ENCODE measurements at regions not wholly inside any gene's neighbourhood (a gene's known extent, or its start where the extent isn't known, plus 50 kb on each side); places are given as distances from the start of the nearest gene placed in this dataset.
A peak's percentile ranks its signal among the peaks of the same experiment; 100 is the strongest.

DNA sequence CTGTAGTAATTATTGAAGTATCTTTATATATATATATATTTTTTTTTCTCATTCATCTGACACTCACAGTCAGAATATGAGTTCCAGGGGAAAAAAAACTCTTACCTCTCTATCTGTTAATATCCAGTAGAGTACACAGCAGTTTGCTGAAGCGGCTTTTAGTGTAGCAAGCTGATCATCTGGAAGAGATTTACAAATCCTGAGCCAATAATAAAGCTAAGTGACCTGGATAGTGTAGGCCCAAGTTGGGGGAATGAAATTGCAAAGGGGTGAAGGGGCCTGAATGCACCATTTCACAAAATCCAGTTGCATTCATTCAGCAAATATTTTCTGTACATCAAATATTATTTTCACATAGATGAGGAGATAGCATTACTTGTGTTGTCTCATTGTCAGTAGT is 234.6 kb upstream of the FLRT2 start:
- no peak for DNase-seq

DNA sequence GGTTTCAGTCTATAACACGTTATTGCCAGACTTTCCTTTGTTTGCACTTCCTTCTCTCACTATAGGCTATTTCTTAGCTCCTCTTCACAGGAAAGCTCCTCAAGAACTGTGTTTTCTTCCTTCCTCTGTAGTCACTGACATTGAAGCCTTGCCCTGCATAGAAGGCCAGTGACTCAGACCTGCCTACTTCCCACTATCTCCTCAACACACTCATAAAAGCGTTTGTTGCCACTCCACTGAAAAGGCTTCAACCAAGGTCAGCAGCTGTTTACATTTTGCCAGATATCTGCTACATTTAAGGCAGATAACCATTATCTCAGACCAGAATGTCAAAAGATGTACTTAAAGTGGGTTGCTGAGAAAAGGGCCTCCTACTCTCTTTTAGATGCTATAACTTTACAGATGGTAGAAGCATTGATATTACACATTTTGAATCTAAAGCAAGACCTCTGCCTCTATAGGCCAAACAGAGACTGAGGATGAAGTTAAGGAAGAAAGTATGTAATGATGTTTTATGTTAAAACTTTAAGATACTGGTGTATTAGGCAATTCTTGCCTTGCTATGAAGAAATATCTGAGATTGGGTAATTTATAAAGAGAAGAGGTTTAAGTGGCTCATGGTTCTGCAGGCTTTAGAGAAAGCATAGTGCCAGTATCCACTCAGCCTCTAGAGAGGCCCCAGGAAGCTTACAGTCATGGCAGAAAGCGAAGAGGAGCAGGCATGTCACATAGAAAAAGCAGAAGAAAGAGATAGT is 233.3 kb upstream of the FLRT2 start:
- no peak for DNase-seq

DNA sequence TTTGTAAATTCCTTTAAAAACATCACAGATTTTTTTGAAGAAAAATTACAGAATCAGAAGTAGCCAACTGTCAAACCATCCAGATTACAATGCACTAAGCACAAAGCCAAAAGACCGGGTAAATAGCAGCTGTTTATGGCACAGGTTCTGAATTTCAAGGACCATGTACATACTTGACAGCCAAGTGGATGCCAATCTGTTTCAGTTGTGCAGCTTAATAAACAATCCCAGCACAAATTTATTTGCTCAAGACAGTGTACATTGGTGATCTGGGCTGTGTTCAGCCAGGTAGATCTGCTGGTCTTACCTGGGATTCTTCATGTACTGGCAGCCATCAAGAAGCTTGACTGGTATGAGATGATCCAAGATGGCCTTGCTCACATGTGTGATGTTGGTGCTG is 229.8 kb upstream of the FLRT2 start:
- DNase-seq = no peak

DNA sequence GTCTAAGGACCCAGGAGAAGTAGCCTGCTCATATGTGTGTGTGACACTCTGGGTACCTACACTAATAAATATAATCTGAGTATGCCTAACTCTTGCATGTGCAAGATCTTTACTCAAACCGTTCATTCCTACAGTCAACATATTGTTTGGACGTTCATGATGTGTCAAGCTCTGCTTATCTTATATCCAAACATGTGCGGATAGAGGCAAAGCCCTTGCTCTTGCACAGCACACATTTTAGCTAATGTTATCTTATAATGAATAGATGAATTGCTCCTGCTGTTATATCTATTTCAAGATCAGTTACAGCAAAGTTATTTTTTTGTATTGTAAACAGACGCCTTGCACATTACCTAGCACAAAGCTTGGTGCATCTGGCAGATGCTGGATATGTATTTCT is 228.4 kb upstream of the FLRT2 start:
- peak; percentile 18 for DNase-seq

DNA sequence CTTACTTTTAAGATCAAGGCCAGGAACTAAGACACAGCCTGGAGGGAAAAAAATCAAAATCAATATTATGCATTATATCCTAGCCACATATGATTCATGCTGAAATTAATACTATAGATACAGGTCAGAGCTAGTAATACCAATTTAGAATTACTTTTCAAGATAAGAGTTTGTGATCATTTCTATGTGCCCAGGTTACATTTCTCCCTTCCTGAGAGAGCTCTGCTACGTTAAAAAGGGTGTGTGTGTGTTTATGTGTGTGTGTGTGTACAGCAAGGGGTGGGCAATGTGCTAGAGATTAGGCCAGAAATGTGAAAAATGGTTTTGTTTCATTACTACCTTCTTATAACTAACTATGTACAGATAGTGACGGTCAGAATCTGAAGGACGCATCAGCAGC is 223.9 kb upstream of the FLRT2 start:
- DNase-seq = no peak

DNA sequence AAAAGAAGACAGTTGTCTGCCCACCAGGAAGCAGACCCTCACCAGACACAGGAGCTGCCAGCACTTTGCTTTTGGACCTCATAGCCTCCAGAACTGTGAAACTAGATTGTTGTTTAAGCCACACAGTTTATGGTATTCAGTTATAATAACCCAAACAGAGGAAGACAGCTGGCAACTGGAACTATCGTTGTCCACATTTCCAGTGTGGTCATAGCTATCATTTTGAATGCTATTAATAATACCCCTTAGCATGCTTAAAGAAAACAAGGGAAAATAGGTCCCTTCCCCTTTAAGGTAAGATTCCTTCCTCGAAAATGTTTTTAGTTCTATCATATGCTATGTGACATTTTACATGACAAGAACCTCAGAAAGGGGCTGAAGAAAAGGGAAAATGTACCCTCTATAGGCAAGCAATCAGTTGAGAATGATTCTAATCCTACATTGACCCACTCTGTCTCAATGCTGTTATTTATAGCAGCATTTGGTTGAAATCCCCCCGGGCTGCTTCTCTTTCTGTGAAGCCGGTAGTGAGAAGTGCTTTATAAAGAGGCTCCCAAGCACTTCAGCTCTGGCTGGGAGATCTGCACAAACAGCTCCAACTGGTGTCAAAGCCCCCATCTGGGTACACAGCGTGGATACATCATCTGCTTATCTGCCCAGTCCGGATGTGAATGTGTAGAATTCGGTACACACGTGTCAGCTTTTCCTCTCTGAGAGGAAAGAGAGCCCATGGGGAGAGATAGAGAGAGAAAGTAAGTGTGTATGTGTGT is 221.2 kb upstream of the FLRT2 start:
- DNase-seq = no peak

DNA sequence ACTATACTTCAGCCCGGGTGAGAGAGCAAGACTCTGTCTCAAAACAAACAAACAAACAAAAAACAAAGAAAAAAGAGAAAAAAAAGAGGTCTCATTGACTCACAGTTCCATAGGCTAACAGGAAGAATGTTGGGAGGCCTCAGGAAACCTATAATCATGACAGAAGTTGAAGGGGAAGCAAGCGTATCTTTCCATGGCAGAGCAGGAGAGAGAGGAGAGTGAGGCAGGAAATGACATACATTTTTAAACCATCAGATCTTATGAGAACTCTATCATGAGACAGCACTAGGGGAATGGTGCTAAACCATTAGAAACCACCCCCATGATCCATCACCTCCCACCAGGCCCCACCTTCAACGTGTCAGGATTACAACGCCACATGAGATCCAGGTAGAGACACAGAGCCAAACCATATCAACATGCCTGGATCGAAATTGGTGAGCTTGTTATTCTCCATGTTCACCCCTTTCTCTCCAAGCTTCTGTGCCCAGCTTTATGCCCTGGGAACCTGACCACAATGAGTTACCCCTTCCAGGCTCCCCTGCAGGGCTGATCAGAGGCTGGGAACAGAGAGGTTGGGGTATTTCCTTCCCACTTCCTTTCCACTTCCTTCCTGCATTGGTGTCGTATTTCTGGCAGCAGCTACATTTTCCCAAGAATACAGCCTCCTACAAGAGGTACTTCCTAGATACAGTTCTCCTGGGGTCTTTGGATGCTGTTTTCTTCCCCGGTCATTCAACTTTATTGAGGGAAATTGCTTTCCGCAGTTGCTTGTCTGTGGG is 219.3 kb upstream of the FLRT2 start:
- no peak for DNase-seq

DNA sequence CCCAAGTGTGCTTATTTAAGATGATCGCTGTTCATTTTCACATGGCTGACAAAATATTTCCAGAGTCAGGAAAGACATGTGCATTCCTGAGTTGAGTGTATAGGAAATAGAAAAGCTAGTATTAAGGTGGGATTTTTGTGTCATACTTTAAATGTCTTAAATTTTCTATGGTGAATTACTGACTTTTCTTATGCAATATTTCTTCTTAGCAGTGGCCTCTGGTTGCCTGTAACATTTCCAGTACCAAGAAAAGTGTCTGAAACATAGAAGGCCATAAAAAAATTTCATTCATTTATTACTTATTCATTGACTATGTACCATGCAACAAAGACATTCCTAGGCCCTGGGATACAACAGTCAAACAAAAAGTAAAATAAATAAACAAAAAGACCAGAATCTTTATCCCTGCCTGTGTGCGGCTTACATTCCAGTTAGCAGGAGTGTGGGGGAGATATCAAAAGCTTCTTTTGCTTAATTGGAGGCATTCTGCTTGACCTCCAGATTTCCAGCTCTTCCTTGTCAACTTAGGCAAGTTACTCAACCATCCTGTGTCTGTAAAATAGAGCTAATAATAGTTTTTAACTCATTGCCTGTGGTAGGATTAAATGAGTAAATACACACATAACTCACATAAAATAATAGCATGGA is 216.3 kb upstream of the FLRT2 start:
- DNase-seq = no peak

DNA sequence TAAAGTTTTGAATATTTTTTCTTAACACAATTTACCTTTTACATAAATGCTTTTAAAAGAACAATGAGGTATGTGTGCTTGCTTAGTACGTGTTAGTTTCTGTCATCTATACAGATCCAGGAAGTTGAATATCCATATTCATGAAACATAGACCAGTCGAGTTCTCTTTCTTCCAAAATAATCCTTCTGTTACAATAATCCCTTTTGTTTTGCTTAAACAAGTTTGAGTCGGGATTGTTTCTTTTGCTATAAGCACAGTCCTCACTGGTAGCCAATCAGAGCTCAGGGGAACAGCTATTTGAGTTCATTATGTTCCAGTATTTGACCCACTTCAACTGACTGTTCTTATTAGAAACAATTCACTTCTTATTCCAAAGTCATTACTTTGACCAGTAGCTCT is 214.7 kb upstream of the FLRT2 start:
- no peak for DNase-seq

DNA sequence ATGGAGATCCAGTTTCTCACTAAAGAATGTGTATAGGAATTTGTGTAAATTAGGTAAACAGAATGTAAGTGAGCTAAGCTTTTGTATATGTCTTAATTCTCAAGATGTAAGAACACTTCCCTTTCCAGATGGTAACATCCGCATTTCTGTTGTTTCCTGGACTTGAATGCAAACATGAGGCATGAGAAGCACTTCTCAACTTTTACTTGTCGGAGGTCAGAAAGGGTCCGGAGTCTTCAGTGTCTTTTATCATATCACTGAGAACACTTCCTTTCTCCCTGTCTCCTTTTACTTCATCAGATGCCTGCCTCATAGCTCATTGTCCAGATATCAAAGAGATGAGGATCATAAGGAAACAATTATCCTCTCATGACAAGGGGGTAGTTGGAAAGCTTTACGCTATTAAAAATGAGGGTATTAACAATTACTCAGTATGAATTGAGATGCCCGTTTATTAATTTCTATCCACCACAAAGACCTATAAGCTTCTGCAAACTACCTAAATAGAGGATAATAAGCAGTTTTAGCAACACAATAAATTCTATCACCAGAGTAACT is 214.1 kb upstream of the FLRT2 start:
- DNase-seq = no peak

DNA sequence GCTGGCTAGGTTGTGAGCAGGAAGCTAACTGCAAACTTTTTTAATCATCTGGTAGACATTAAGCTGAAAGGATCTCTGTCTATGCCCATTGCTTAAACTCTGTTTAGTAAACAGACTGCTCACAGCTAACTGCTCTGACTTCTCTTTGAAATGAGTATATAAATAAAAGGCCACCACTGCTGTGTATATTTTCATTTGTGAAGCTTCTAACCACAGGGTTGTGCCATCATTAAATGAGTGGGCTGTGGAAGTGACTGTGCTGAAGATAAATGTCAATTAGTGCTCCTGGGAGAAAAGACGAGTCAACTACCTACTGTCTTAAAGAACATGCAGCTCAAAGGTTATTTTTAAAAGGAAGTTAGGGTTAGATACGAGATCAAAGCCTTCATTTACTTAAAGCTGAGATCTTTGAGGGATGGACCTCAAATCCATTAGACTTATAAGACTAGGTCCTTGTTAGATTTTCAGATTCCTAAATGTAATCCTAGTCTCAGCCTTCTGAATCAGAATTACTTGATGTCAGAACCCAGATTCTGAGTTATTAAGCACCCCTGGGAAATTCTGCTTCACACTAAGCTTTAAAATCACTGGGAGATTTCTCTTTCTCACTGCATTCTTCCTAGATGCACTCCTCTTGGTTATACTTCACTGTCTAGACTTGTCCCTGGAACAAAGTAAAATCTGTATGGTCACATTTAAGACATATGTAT is 213.1 kb upstream of the FLRT2 start:
- no peak for DNase-seq

DNA sequence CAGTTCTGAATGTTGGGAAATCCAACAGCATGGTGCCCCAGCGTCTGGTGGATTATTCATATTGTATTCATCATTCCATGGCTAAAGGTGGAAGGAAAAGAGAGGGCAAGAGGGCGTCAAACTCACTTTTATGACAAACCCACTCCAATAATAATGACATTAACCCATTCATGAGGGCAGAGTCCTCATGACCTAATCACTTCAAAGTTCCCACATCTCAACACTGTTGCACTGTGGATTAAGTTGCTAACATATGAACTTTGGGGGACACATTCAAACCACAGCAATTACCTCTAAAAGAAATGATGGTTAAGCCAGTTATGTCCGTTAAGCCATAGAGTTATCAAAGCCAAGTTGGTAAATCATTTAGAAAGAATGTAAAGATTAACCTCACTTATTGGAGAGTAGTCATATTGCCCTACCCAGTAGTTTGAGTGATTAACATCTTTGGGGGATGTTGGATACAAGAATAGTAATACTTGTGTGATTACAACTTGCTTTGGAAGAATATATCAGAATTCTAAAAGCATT is 212.4 kb upstream of the FLRT2 start:
- DNase-seq = no peak

DNA sequence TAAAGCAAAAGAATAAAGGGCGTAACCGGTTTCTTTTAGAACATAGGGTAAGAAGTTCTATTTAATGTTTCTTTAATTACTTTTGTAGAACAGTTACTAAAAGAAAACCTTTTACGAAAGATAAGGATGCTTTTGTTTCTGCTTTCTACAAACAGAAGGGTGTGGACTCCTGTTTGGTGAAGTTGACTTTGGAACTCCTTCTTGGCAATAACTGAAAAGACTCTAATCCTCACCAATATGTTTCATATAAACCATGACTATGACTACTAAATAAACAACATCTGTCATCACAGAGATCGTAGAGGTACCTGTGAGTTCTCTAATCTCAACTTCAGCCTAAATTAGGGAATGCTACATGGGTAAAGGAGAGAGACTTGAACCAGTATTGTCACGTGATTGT is 210.8 kb upstream of the FLRT2 start:
- no peak for DNase-seq

DNA sequence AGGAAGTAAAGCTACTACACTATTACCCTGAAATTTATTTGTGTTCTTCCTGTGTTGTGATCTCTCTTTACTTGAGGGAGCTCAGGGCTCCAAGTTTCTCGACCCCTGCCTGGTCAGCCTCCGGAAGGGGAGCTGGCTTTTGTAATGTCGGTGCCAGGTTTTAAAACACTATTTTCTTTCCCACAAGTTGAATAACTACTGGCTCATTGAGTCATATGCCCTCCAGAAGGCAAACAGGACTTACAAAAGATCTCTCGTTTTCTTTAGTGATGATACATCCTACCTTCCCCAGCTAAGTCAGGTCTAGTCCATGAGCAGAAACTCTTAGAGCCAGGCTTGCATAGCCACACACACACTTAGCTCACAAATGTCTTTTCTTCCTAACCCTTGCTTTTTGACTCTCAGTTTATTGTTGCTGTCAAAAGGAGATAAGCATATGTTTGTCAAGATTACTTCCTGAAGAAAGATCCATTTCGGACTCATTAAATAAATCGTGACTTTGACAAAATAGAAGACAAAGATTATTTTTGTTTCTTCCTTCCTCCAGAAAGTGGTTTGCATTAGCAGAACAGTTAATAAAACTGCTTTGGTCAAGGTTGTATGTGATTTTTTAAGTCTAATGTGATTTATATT is 209.8 kb upstream of the FLRT2 start:
- no peak for DNase-seq

DNA sequence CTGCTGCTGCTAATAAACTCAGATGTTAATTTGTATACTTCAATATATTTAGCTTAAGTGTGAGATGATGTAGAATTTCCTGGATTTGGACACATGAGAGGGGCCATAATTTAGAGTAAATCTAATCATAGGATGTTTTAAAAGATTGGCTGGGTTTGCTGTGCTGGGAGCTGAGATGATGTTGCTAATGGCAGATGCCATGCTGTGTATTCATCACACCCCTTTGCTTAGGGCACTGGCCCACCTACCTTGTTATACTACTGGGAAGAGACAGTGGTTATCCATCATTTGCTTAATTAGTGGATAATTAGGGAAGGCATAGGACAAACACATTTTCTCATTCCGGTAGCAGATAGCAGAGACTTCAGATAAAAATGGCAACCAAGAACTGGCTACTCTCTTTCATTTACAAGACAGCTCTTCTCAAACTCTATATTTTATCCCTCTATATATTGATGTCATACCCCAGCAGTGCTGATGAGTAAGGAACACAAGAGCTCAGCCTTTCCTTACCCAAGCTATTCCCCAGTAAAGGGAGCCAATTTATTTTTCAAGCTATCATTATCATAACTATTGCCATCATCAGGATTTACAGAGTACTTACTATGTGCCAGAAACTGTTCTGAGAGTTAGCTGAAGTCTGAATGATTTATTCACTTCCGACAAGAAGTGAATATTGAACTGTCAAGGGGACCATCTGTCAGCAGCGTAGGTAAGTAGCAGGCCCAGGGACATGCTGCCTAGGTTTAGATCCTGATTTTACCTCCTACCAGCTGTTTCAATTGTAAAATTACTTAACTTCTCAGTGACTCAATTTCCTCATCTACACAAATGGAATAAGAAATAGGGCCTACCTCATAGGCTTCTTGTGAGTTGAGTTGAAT is 204.6 kb upstream of the FLRT2 start:
- DNase-seq = peak; percentile 74

DNA sequence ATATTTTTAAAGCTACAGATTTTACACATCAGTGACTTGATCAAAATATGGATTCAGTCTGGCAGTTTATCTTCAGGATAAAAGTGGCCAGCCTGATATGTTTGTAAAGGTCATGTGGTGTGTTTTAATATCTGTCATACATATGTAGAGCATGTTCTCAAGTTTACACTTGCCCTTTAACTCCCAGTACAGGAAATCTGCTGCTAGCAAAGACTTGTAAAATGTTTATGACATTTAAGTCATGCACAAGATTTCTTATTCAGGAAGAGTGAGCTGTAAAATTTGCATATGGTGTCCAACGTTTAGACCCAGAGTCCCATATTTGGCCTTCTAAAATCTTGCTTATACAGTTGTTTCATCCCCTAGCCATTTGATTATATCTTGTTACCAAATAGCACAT is 197.5 kb upstream of the FLRT2 start:
- DNase-seq = no peak

DNA sequence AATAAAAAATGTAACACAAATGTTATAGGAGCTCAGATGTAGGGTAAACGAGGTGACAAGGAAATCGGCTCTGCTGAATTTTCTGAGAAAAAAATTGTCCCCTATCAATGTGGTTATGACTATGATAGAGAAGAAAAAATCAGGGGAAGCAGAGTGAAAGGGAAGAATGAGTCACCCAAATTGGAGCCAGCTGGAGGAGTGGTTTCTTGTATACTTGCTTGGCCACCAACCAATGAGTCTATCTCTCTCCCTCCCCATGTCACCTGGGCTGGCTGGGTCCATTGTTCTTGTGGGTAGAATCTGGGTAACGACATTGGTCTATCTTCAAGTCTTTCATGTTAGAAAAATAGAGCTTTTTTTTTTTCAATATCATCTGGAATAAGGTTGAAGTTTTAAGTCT is 196.6 kb upstream of the FLRT2 start:
- DNase-seq = no peak

DNA sequence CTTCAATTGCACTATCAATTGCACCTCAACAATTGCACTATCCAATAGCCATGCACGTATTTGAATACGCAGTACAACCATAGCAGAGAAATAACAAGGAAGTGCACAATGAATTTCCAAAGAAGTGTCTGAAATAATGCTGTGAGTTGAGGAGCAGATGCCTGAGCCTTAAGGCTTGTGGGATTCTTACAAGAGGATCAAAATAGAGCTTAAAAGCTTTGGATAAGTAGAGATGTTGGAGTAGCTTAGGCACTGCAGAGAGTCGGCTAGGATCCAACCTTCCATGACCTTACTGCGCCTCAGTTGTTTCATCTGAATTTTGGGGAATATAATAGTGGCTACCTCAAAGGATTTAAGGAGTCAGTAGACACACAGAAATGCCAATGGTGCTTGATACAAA is 196.1 kb upstream of the FLRT2 start:
- no peak for DNase-seq

DNA sequence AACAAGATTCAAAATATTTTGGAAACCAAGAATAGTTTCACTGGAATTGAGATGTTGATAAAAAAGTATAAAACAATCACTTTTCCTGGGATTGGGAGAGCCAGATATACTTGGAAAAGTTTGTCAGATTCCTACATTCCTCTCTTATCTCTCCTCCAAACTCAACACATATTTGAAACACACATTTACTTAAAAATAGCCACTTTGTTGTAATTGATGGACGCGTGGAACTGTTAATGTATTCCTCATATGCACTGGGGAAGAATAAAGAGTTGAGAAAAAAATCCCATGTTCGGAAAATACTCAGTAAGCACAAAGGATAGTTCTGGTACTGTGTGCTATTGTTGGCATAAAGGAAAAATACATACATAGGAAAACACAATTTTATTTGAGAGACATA is 195.6 kb upstream of the FLRT2 start:
- no peak for DNase-seq

DNA sequence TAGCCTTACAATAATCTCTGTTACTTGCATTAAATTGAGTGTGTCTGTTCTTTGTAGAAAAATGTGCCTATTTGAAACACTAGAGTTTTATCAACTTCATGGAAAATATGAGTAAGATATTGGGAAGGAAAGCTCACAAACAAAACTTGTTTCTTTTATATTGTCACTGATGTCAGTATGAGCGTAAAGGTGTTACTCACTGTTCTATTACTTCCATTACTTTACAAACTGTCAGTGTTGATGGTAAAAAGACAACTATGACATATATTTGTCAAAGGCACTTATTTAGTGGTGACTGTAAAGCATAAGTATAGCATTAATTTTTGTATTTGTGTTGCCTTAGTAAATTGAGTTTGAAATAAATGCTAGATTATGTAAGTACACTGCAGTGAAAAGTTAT is 193.7 kb upstream of the FLRT2 start:
- no peak for DNase-seq

DNA sequence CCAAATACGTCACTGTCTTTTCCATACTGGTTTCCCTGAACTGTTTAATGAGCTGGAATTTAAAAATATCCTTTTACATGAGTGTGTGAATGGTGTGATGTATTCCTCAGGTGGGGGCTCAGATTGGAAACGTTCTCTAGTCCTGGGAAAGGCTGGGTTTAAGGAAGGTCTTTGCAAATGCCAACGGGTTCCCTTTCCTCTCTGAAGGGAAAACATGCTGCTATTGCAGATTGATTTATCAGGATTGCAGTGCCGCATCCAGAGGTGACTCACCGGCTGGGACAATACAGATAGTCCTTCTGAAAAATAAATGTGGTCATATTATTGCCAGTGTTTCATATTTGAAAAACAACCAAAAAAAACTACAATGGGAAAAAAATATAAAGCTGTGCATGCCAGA is 193.1 kb upstream of the FLRT2 start:
- DNase-seq = no peak
